Neural cell (in vitro differentiated cells): ENCODE measurements at regions not wholly inside any gene's neighbourhood (a gene's known extent, or its start where the extent isn't known, plus 50 kb on each side); places are given as distances from the start of the nearest gene placed in this dataset.
A peak's percentile ranks its signal among the peaks of the same experiment; 100 is the strongest.
"Not testable (repeated sequence)": the region's sequence is repeated elsewhere in the genome, so short reads cannot be mapped to it uniquely, and the experiment has no call there.

Experiments
- H2AFZ ChIP-seq: fragments of 200-600, 300-800 bp; sonication (generic), shearing (Covaris generic); 2 replicates; pipeline ENCODE4 v1.6.0; 2014; ENCODE audit warnings: low read depth, mild to moderate bottlenecking, antibody characterized with exemption, low read length, moderate library complexity
- H3F3A ChIP-seq: fragments of 200-600 bp; shearing (Covaris generic); 2 replicates; pipeline ENCODE4 v1.6.1; 2016; ENCODE audit warnings: mild to moderate bottlenecking, moderate library complexity, mixed read lengths, antibody characterized with exemption, low read length; ENCODE audit not compliant: insufficient read depth, poor library complexity, severe bottlenecking
- H3K27ac ChIP-seq: fragments of 200-600, 300-800 bp; sonication (generic), shearing (Covaris generic); 2 replicates; pipeline ENCODE4 v1.5.1; 2014; ENCODE audit warnings: mild to moderate bottlenecking, low read length, moderate library complexity
- H3K27me3 ChIP-seq: fragments of 300-800, 200-600 bp; sonication (generic), shearing (Covaris generic); 2 replicates; pipeline ENCODE4 v1.6.0; 2014; ENCODE audit warnings: mild to moderate bottlenecking, low read depth, low read length, moderate library complexity; ENCODE audit not compliant: insufficient read depth
- H3K36me3 ChIP-seq: fragments of 300-800, 200-600 bp; sonication (generic), shearing (Covaris generic); 2 replicates; pipeline ENCODE4 v1.5.1; 2014; ENCODE audit warnings: mild to moderate bottlenecking, antibody characterized with exemption, low read length, moderate library complexity; ENCODE audit not compliant: insufficient read depth
- H3K4me2 ChIP-seq: fragments of 300-800, 200-600 bp; sonication (generic), shearing (Covaris generic); 2 replicates; pipeline ENCODE4 v1.6.0; 2014; ENCODE audit warnings: mild to moderate bottlenecking, low read length
- H3K4me3 ChIP-seq: fragments of 300-800, 200-600 bp; sonication (generic), shearing (Covaris generic); 2 replicates; pipeline ENCODE4 v1.5.1; 2014; ENCODE audit warnings: mild to moderate bottlenecking, low read length, moderate library complexity
- H3K79me2 ChIP-seq: fragments of 200-600 bp; shearing (Covaris generic); replicated peaks from 2 replicates; pipeline ENCODE4 v1.6.0; 2014; ENCODE audit warnings: mild to moderate bottlenecking, low read length, moderate library complexity; ENCODE audit not compliant: insufficient read depth
- H3K9ac ChIP-seq: fragments of 300-800, 200-600 bp; sonication (generic), shearing (Covaris generic); 2 replicates; pipeline ENCODE4 v1.6.1; 2016; ENCODE audit warnings: mild to moderate bottlenecking, low read length, mixed read lengths
- H3K9me2 ChIP-seq: fragments of 200-600 bp; shearing (Covaris generic); 2 replicates; pipeline ENCODE4 v1.6.1; 2016; ENCODE audit warnings: mild to moderate bottlenecking, low read length, mixed read lengths; ENCODE audit not compliant: insufficient read depth
- H3K9me3 ChIP-seq: fragments of 200-600, 300-800 bp; sonication (generic), shearing (Covaris generic); 2 replicates; pipeline ENCODE4 v1.6.1; 2016; ENCODE audit warnings: mild to moderate bottlenecking, mixed run types, low read length, moderate library complexity, mixed read lengths
- H4K20me1 ChIP-seq: fragments of 200-600 bp; shearing (Covaris generic); 2 replicates; pipeline ENCODE4 v1.6.1; 2016; ENCODE audit warnings: mild to moderate bottlenecking, mixed run types; ENCODE audit not compliant: insufficient read depth
- CTCF ChIP-seq: fragments of 450-650 bp; IDR thresholded peaks from 2 replicates; pipeline ENCODE4 v1.5.1; 2014; ENCODE audit warnings: antibody characterized with exemption, mild to moderate bottlenecking, moderate library complexity; ENCODE audit not compliant: poor library complexity, severe bottlenecking
- EP300 ChIP-seq: fragments of 450-650 bp; conservative IDR thresholded peaks from 2 replicates; pipeline ENCODE4 v1.6.1; 2014; ENCODE audit warnings: antibody characterized with exemption, mild to moderate bottlenecking, moderate library complexity; ENCODE audit not compliant: poor library complexity, severe bottlenecking
- EZH2 ChIP-seq: fragments of 200-600, 300-800 bp; shearing (Covaris generic), sonication (generic); IDR thresholded peaks from 2 replicates; pipeline ENCODE4 v1.6.1; 2014; ENCODE audit warnings: antibody characterized with exemption, low read length, borderline replicate concordance, mild to moderate bottlenecking; ENCODE audit not compliant: insufficient read depth, poor library complexity, severe bottlenecking
- MXI1 ChIP-seq: fragments of 450-650 bp; conservative IDR thresholded peaks from 2 replicates; pipeline ENCODE4 v1.6.1; 2014; ENCODE audit warnings: antibody characterized with exemption, mild to moderate bottlenecking; ENCODE audit not compliant: poor library complexity, severe bottlenecking
- POLR2AphosphoS5 ChIP-seq: IDR thresholded peaks from 2 replicates; pipeline ENCODE4 v1.6.1; 2012
- RAD21 ChIP-seq: fragments of 450-650 bp; conservative IDR thresholded peaks from 2 replicates; pipeline ENCODE4 v1.6.1; 2014; ENCODE audit warnings: antibody characterized with exemption, mild to moderate bottlenecking, moderate library complexity
- REST ChIP-seq: IDR thresholded peaks from 2 replicates; pipeline ENCODE4 v1.6.1; 2012; ENCODE audit warnings: borderline replicate concordance
- SMC3 ChIP-seq: fragments of 450-650 bp; conservative IDR thresholded peaks from 2 replicates; pipeline ENCODE4 v1.6.1; 2014; ENCODE audit warnings: antibody characterized with exemption, mild to moderate bottlenecking, moderate library complexity; ENCODE audit not compliant: poor library complexity
- TAF1 ChIP-seq: IDR thresholded peaks from 2 replicates; pipeline ENCODE4 v1.6.1; 2012; ENCODE audit warnings: low read depth

GRCh38 chr2:123791207-123791606 is 233.9 kb upstream of the CNTNAP5 start:
- no peaks in the 10 kb centered on the region for H3F3A ChIP-seq
- H3K4me3 ChIP-seq = no peak overlapping the region
- no peaks in the 10 kb centered on the region for H3K27me3 ChIP-seq
- no peaks in the 10 kb centered on the region for H3K9me2 ChIP-seq
- H3K4me2 ChIP-seq = no peak overlapping the region
- no peaks in the 10 kb centered on the region for H3K79me2 ChIP-seq
- H3K9ac ChIP-seq = no peak overlapping the region
- peak overlapping the region; percentile 12 for H3K27ac ChIP-seq
- TF ChIP-seq EP300 (no peak), SMC3 (no peak), RAD21 (no peak), EZH2 (no peak), POLR2AphosphoS5 (no peak), REST (no peak), TAF1 (no peak), CTCF (no peak), MXI1 (no peak)
- H2AFZ ChIP-seq = no peak overlapping the region
- no peaks in the 10 kb centered on the region for H4K20me1 ChIP-seq
- H3K36me3 ChIP-seq = no peaks in the 10 kb centered on the region
- no peaks in the 10 kb centered on the region for H3K9me3 ChIP-seq

GRCh38 chr2:123791684-123792083 is 233.4 kb upstream of the CNTNAP5 start:
- Histone ChIP-seq H3K4me3 (no peak overlapping the region), H3K9ac (no peak overlapping the region), H3K9me3 (no peaks in the 10 kb centered on the region), H3K27me3 (no peaks in the 10 kb centered on the region), H3F3A (no peaks in the 10 kb centered on the region), H3K4me2 (no peak overlapping the region), H4K20me1 (no peaks in the 10 kb centered on the region), H2AFZ (no peak overlapping the region), H3K79me2 (no peaks in the 10 kb centered on the region), H3K36me3 (no peaks in the 10 kb centered on the region), H3K27ac (peak overlapping the region; percentile 12), H3K9me2 (no peaks in the 10 kb centered on the region)
- peak; percentile 32 for TF ChIP-seq POLR2AphosphoS5
- no peak for TF ChIP-seq REST
- TF ChIP-seq SMC3 = no peak
- no peak for TF ChIP-seq MXI1
- TF ChIP-seq EZH2 = no peak
- no peak for TF ChIP-seq RAD21
- TF ChIP-seq EP300 = peak; percentile 64
- TF ChIP-seq TAF1 = no peak
- no peak for TF ChIP-seq CTCF

GRCh38 chr2:123804126-123804525 is 221.0 kb upstream of the CNTNAP5 start:
- H3K4me2 ChIP-seq, H2AFZ ChIP-seq, H3K4me3 ChIP-seq: not testable (repeated sequence)

More at GRCh38 chr2:123804126-123804525, 221.0 kb upstream of the CNTNAP5 start:
- H3K9me3 ChIP-seq, H3K36me3 ChIP-seq, H3K27me3 ChIP-seq, H3K9me2 ChIP-seq, H3K27ac ChIP-seq, H3F3A ChIP-seq, H4K20me1 ChIP-seq, H3K79me2 ChIP-seq, H3K9ac ChIP-seq: not testable (repeated sequence)
